Endothelial cell of hepatic sinusoid (primary cell): ENCODE measurements at regions not wholly inside any gene's neighbourhood (a gene's known extent, or its start where the extent isn't known, plus 50 kb on each side); places are given as distances from the start of the nearest gene placed in this dataset.

Experiments
- in situ Hi-C: cut with HindIII; loops from 2 replicates; pipeline ENCODE4 v1.10.0; 2017; ENCODE audit warnings: low sequenced_read_pairs

GRCh38 chr9:116051528-116051927, 102.1 kb upstream of the PAPPA start:
- in situ Hi-C loops: no loop called here

- in situ Hi-C loops: no loop called here
These were observed 98.1 kb upstream of the PAPPA start for GRCh38 chr9:116055536-116055935.

- in situ Hi-C loops: no loop called here
These were observed 96.2 kb upstream of the PAPPA start for GRCh38 chr9:116057371-116057770.

GRCh38 chr9:116058421-116058820, 95.2 kb upstream of the PAPPA start:
- in situ Hi-C loops: no loop called here

GRCh38 chr9:116059466-116059865, 94.1 kb upstream of the PAPPA start:
- in situ Hi-C loops: no loop called here

GRCh38 chr9:116060631-116061030, 93.0 kb upstream of the PAPPA start:
- in situ Hi-C loops: no loop called here

GRCh38 chr9:116061546-116062205, 91.9 kb upstream of the PAPPA start:
- in situ Hi-C loops: no loop called here

- in situ Hi-C loops: no loop called here
These were observed 91.4 kb upstream of the PAPPA start for GRCh38 chr9:116062206-116062550.

- in situ Hi-C loops: no loop called here
These were observed 88.6 kb upstream of the PAPPA start for GRCh38 chr9:116064970-116065369.

- in situ Hi-C loops: no loop called here
These were observed 87.4 kb upstream of the PAPPA start for GRCh38 chr9:116066221-116066620.

- in situ Hi-C loops: no loop called here
These were observed 86.0 kb upstream of the PAPPA start for GRCh38 chr9:116067566-116067965.

GRCh38 chr9:116070256-116070914, 83.2 kb upstream of the PAPPA start:
- in situ Hi-C loops: no loop called here

- in situ Hi-C loops: no loop called here
These were observed 81.5 kb upstream of the PAPPA start for GRCh38 chr9:116072046-116072445.

- in situ Hi-C loops: no loop called here
These were observed 79.8 kb upstream of the PAPPA start for GRCh38 chr9:116073826-116074225.

GRCh38 chr9:116074658-116075057, 78.9 kb upstream of the PAPPA start:
- in situ Hi-C loops: no loop called here

- in situ Hi-C loops: no loop called here
These were observed 78.4 kb upstream of the PAPPA start for GRCh38 chr9:116075191-116075590.

- in situ Hi-C loops: no loop called here
These were observed 75.0 kb upstream of the PAPPA start for GRCh38 chr9:116078640-116079039.

- in situ Hi-C loops: no loop called here
These were observed 73.0 kb upstream of the PAPPA start for GRCh38 chr9:116080561-116080960.

GRCh38 chr9:116081435-116082115, 72.0 kb upstream of the PAPPA start:
- in situ Hi-C loops: no loop called here

- in situ Hi-C loops: no loop called here
These were observed 69.8 kb upstream of the PAPPA start for GRCh38 chr9:116083837-116084236.

GRCh38 chr9:116084497-116084896, 69.1 kb upstream of the PAPPA start:
- in situ Hi-C loops: no loop called here

GRCh38 chr9:116087246-116087645, 66.3 kb upstream of the PAPPA start:
- in situ Hi-C loops: no loop called here
